ENCODE measurements at regions not wholly inside any gene's neighbourhood (a gene's known extent, or its start where the extent isn't known, plus 50 kb on each side); places are given as distances from the start of the nearest gene placed in this dataset.

DNA sequence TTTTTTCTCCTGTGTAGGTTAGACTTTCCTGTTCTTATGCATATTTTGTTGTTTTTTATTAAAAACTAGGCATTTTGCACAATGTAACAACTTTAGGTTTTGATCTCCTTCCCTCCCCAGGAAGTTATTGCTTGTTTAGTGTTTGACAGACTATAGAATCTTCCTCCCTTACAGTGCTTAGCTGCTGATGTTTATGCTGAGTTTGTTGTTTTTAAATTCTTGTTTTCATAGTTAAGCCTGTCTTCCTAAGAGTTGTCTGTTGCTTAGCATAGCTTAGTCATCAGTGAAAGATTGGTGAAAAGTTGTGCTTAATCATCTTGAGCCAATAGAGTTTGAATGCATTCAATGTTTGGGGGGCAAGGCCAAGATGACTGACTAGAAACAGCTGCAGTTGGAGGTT, 157.5 kb downstream of the NKX6-1 start:
- Histone ChIP-seq H3K9me3 (replicated peaks; ENCODE audit: control insufficient read depth, insufficient read depth, low read depth, low read length) (no peaks in the 10 kb centered on the region), H3K4me3 (no peak overlapping the region), H3K4me1 (replicated peaks in 1 of 2; ENCODE audit: control insufficient read depth in 2 of 2, insufficient read depth in 2 of 2, low read length in 2 of 2) (no peaks in the 10 kb centered on the region), H3K4me2 (ENCODE audit: insufficient read depth, low read length) (no peak overlapping the region), H3K27me3 (ENCODE audit: control insufficient read depth in 2 of 2, insufficient read depth in 2 of 2, low read length in 2 of 2) (peaks cover 0 to 8% of the 10 kb centered on the region in 2 experiments; a peak in 2 of 5 replicates), H4K20me1 (replicated peaks; ENCODE audit: control insufficient read depth, insufficient read depth, low read length) (no peaks in the 10 kb centered on the region), H3K36me3 (ENCODE audit: control insufficient read depth, insufficient read depth, low read length) (no peaks in the 10 kb centered on the region), H3K9me1 (ENCODE audit: control insufficient read depth, insufficient read depth, low read length) (no peaks in the 10 kb centered on the region), H3K79me2 (ENCODE audit: control insufficient read depth, insufficient read depth, low read length) (no peaks in the 10 kb centered on the region), H3K9ac (ENCODE audit: insufficient read depth in 1 of 2, low read depth in 2 of 2, low read length in 2 of 2) (no peak overlapping the region), H2AFZ (ENCODE audit: low read depth, low read length) (no peak overlapping the region), H3K27ac (ENCODE audit: extremely low read depth, low read depth, low read length) (no peak overlapping the region)
- in situ Hi-C loops (cut with MboI) (no loop called here), intact Hi-C loops (cut with micrococcal nuclease) (no loop called here)
- no TSS peak for BruUV-seq (replicated peaks)
- CTCF ChIA-PET (ENCODE audit: low intra/inter-chr PET ratio), result no interaction called here
- ATAC-seq (no peak), DNase-seq (ENCODE audit: extremely low read depth in 1 of 4, low spot score in 3 of 4) (no peak), FAIRE-seq (no peak)
- POLR2A ChIA-PET, result no interaction called here
- TF ChIP-seq C11orf30 (IDR thresholded peaks at IDR 0.05; ENCODE audit: low read depth), result peak; percentile 49
- TF ChIP-seq ZNF316 (IDR thresholded peaks at IDR 0.05), result peak; percentile 67
- no peak for TF ChIP-seq ZNF507 (tag; conservative IDR thresholded peaks at IDR 0.05)
- TF ChIP-seq KAT7 (CRISPR knock-in tag; IDR thresholded peaks at IDR 0.05; ENCODE audit: borderline replicate concordance), result no peak
- no peak for TF ChIP-seq TRIM25 (IDR thresholded peaks at IDR 0.05; ENCODE audit: borderline replicate concordance)
- TF ChIP-seq PRPF4 (IDR thresholded peaks at IDR 0.05; ENCODE audit: insufficient read depth, low read depth, low read length, poor library complexity, severe bottlenecking), result no peak
- no peak for TF ChIP-seq THRA (IDR thresholded peaks at IDR 0.05)
- TF ChIP-seq, protein P1, sequence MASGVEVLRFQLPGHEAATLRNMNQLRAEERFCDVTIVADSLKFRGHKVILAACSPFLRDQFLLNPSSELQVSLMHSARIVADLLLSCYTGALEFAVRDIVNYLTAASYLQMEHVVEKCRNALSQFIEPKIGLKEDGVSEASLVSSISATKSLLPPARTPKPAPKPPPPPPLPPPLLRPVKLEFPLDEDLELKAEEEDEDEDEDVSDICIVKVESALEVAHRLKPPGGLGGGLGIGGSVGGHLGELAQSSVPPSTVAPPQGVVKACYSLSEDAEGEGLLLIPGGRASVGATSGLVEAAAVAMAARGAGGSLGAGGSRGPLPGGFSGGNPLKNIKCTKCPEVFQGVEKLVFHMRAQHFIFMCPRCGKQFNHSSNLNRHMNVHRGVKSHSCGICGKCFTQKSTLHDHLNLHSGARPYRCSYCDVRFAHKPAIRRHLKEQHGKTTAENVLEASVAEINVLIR (CRISPR knock-in tag; IDR thresholded peaks at IDR 0.05), result no peak
- TF ChIP-seq TEAD4 (IDR thresholded peaks at IDR 0.05; ENCODE audit: low read length), result no peak
- TF ChIP-seq TEAD4 (CRISPR knock-in tag; IDR thresholded peaks at IDR 0.05; ENCODE audit: borderline replicate concordance), result no peak
- no peak for TF ChIP-seq TOE1 (IDR thresholded peaks at IDR 0.05; ENCODE audit: borderline replicate concordance)
- no peak for TF ChIP-seq TOE1 (CRISPR knock-in tag; IDR thresholded peaks at IDR 0.05; ENCODE audit: borderline replicate concordance, low read depth)

Data from K562 (cell line).